GM23338 (cell line): ENCODE measurements at regions not wholly inside any gene's neighbourhood (a gene's known extent, or its start where the extent isn't known, plus 50 kb on each side); places are given as distances from the start of the nearest gene placed in this dataset.

Source experiments
- ATAC-seq: fragments of 200-7000 bp; cut with Tn5 transposase; 3 replicates; pipeline ENCODE4 v1.9.1; 2020
- DNase-seq: peaks from one replicate; pipeline ENCODE4 v3.0.0-alpha.2; 2015; ENCODE audit warnings: low spot score
- H2AFZ ChIP-seq: fragments of 200-600 bp; sonication (generic); 2 replicates; pipeline ENCODE4 v1.8.0; 2016; ENCODE audit warnings: antibody characterized with exemption, mild to moderate bottlenecking, moderate library complexity
- H3F3A ChIP-seq: fragments of 200-600 bp; sonication (generic); replicated peaks from 2 replicates; pipeline ENCODE4 v1.8.0; 2017; ENCODE audit warnings: antibody characterized with exemption, mixed run types, low read depth
- H3K27ac ChIP-seq: fragments of 200-600 bp; sonication (generic); 2 replicates; pipeline ENCODE4 v1.6.1; 2016; ENCODE audit warnings: low read depth
- H3K27me3 ChIP-seq: fragments of 200-600 bp; sonication (generic); 2 replicates; pipeline ENCODE4 v1.8.0; 2016; ENCODE audit warnings: mild to moderate bottlenecking, mixed run types, moderate library complexity; ENCODE audit not compliant: insufficient read depth
- H3K36me3 ChIP-seq: fragments of 200-600 bp; sonication (generic); 2 replicates; pipeline ENCODE4 v1.8.0; 2016; ENCODE audit warnings: mild to moderate bottlenecking; ENCODE audit not compliant: insufficient read depth
- H3K4me1 ChIP-seq: fragments of 200-600 bp; sonication (generic); 2 replicates; pipeline ENCODE4 v1.8.0; 2016; ENCODE audit warnings: mild to moderate bottlenecking, moderate library complexity; ENCODE audit not compliant: insufficient read depth
- H3K4me2 ChIP-seq: fragments of 200-600 bp; sonication (generic); 2 replicates; pipeline ENCODE4 v1.7.1; 2017; ENCODE audit warnings: mixed run types
- H3K4me3 ChIP-seq: fragments of 200-600 bp; sonication (generic); 2 replicates; pipeline ENCODE4 v1.6.1; 2016; ENCODE audit warnings: mixed run types
- H3K79me2 ChIP-seq: fragments of 200-600 bp; sonication (generic); replicated peaks from 2 replicates; pipeline ENCODE4 v1.8.0; 2017; ENCODE audit warnings: mild to moderate bottlenecking; ENCODE audit not compliant: insufficient read depth
- H3K9me2 ChIP-seq: fragments of 200-600 bp; sonication (generic); 2 replicates; pipeline ENCODE4 v1.8.0; 2017; ENCODE audit not compliant: insufficient read depth
- H4K20me1 ChIP-seq: fragments of 200-600 bp; sonication (generic); replicated peaks from 2 replicates; pipeline ENCODE4 v1.8.0; 2017; ENCODE audit warnings: mild to moderate bottlenecking; ENCODE audit not compliant: insufficient read depth
- H3K27ac Mint-ChIP-seq: 2 replicates; pipeline ENCODE4 v1.8.0; 2020; ENCODE audit warnings: inconsistent platforms, mild to moderate bottlenecking, moderate library complexity, mixed read lengths
- H3K27me3 Mint-ChIP-seq: 3 replicates; pipeline ENCODE4 v1.8.0; 2022; ENCODE audit warnings: low read depth, mild to moderate bottlenecking, moderate library complexity, mixed read lengths, inconsistent platforms; ENCODE audit not compliant: insufficient read depth, poor library complexity
- H3K36me3 Mint-ChIP-seq: 3 replicates; pipeline ENCODE4 v1.8.0; 2021; ENCODE audit warnings: low read depth, mild to moderate bottlenecking, inconsistent platforms, moderate library complexity, mixed read lengths
- H3K4me1 Mint-ChIP-seq: 3 replicates; pipeline ENCODE4 v1.8.0; 2020; ENCODE audit warnings: mild to moderate bottlenecking, inconsistent platforms, mixed read lengths
- H3K4me3 Mint-ChIP-seq: 3 replicates; pipeline ENCODE4 v1.8.0; 2021; ENCODE audit warnings: moderate library complexity, mild to moderate bottlenecking, inconsistent platforms, mixed read lengths
- H3K9me3 Mint-ChIP-seq: 3 replicates; pipeline ENCODE4 v1.8.0; 2020; ENCODE audit warnings: moderate library complexity, mild to moderate bottlenecking, inconsistent platforms, mixed read lengths
- CREB1 ChIP-seq: fragments of 250-450 bp; sonication (Bioruptor Pico); IDR thresholded peaks from 2 replicates; pipeline ENCODE4 v1.5.0; 2020; ENCODE audit warnings: low read depth, mild to moderate bottlenecking, moderate library complexity
- CTCF ChIP-seq, 2 experiments: fragments of 200-600 bp in 1 of 2; sonication (generic) in 1 of 2; conservative IDR thresholded peaks; 2 replicates each; pipeline versions ENCODE4 v1.5.1 to v1.6.1; 2016 to 2017; ENCODE audit warnings: antibody characterized with exemption in 2 of 2, low read depth in 2 of 2, mild to moderate bottlenecking in 2 of 2, moderate library complexity in 1 of 2
- ETS1 ChIP-seq: IDR thresholded peaks from 2 replicates; pipeline ENCODE4 v1.6.1; 2016; ENCODE audit warnings: antibody characterized with exemption
- EZH2 ChIP-seq: fragments of 200-600 bp; sonication (generic); IDR thresholded peaks from one replicate; pipeline ENCODE4 v1.8.0; 2017; ENCODE audit warnings: antibody characterized with exemption, mild to moderate bottlenecking, low read depth; ENCODE audit not compliant: unreplicated experiment
- EZH2phosphoT487 ChIP-seq: fragments of 200-600 bp; sonication (generic); IDR thresholded peaks from one replicate; pipeline ENCODE4 v1.8.1; 2018; ENCODE audit warnings: antibody characterized with exemption; ENCODE audit not compliant: unreplicated experiment
- JUNB ChIP-seq: IDR thresholded peaks from one replicate; pipeline ENCODE4 v1.6.1; 2016; ENCODE audit warnings: antibody characterized with exemption; ENCODE audit not compliant: unreplicated experiment
- NANOG ChIP-seq: IDR thresholded peaks from 2 replicates; pipeline ENCODE4 v1.6.1; 2016; ENCODE audit warnings: antibody characterized with exemption, borderline replicate concordance
- POLR2AphosphoS5 ChIP-seq: IDR thresholded peaks from 2 replicates; pipeline ENCODE4 v1.6.1; 2016; ENCODE audit warnings: antibody characterized with exemption, low read depth
- REST ChIP-seq: IDR thresholded peaks from one replicate; pipeline ENCODE4 v1.6.1; 2018; ENCODE audit warnings: antibody characterized with exemption; ENCODE audit not compliant: unreplicated experiment
- STAT1 ChIP-seq: IDR thresholded peaks from one replicate; pipeline ENCODE4 v1.6.1; 2016; ENCODE audit warnings: antibody characterized with exemption; ENCODE audit not compliant: unreplicated experiment
- ZNF331 ChIP-seq: fragments of 250-450 bp; sonication (Bioruptor Pico); IDR thresholded peaks from 2 replicates; pipeline ENCODE4 v1.5.0; 2020; ENCODE audit warnings: low read depth, mild to moderate bottlenecking, moderate library complexity
- ZNF462 ChIP-seq: fragments of 250-450 bp; sonication (Bioruptor Pico); IDR thresholded peaks from 2 replicates; pipeline ENCODE4 v1.5.0; 2020; ENCODE audit warnings: mild to moderate bottlenecking, moderate library complexity

- Histone ChIP-seq H3K9me2 (peaks cover 7% of the 10 kb centered on the region; the same call in 1 of the 2 replicates), H3F3A (no peaks in the 10 kb centered on the region), H3K4me3 (no peak overlapping the region), H3K36me3 (no peaks in the 10 kb centered on the region; the same call in 1 of the 2 replicates), H3K27me3 (no peaks in the 10 kb centered on the region), H3K4me1 (no peaks in the 10 kb centered on the region), H4K20me1 (no peaks in the 10 kb centered on the region), H3K27ac (no peak overlapping the region), H2AFZ (no peak overlapping the region), H3K4me2 (no peak overlapping the region), H3K79me2 (no peaks in the 10 kb centered on the region)
- H3K36me3 Mint-ChIP-seq = no peaks in the 10 kb centered on the region
- no peak overlapping the region for H3K4me3 Mint-ChIP-seq
- no peaks in the 10 kb centered on the region for H3K4me1 Mint-ChIP-seq
- no peaks in the 10 kb centered on the region for H3K9me3 Mint-ChIP-seq
- peaks cover 2% of the 10 kb centered on the region for H3K27me3 Mint-ChIP-seq
- no peak for DNase-seq
- H3K27ac Mint-ChIP-seq = no peak overlapping the region
- ATAC-seq = no peak
- no peak for TF ChIP-seq ETS1
- no peak for TF ChIP-seq REST
- TF ChIP-seq NANOG = no peak
- TF ChIP-seq ZNF331 (CRISPR knock-in tag) = no peak
- no peak for TF ChIP-seq POLR2AphosphoS5
- TF ChIP-seq EZH2 = no peak
- TF ChIP-seq JUNB = no peak
- TF ChIP-seq CREB1 (CRISPR knock-in tag) = no peak
- TF ChIP-seq CTCF (conservative IDR thresholded peaks at IDR 0.05; ENCODE audit: low read depth in 2 of 2) = no peak
- TF ChIP-seq EZH2phosphoT487 = no peak
- TF ChIP-seq STAT1 = no peak
- TF ChIP-seq ZNF462 (CRISPR knock-in tag) = no peak
Observed at GRCh38 chr7:17589671-17590070, 291.2 kb downstream of the AHR start.
